ENCODE measurements at regions not wholly inside any gene's neighbourhood (a gene's known extent, or its start where the extent isn't known, plus 50 kb on each side); places are given as distances from the start of the nearest gene placed in this dataset.
A peak's percentile ranks its signal among the peaks of the same experiment; 100 is the strongest.

GRCh38 chr14:42269234-42269633 lies 662.6 kb downstream of the LRFN5 start:
- H3K9me3 Mint-ChIP-seq: peaks cover 26% of the 10 kb centered on the region
- DNase-seq: no peak
- no peaks in the 10 kb centered on the region for H3K27me3 Mint-ChIP-seq
- no peak overlapping the region for H3K4me3 Mint-ChIP-seq
- no peak for ATAC-seq
- no peaks in the 10 kb centered on the region for H3K4me1 Mint-ChIP-seq
- no peak overlapping the region for H3K27ac Mint-ChIP-seq
- H3K36me3 Mint-ChIP-seq (ENCODE audit: low read depth): no peaks in the 10 kb centered on the region

DNA sequence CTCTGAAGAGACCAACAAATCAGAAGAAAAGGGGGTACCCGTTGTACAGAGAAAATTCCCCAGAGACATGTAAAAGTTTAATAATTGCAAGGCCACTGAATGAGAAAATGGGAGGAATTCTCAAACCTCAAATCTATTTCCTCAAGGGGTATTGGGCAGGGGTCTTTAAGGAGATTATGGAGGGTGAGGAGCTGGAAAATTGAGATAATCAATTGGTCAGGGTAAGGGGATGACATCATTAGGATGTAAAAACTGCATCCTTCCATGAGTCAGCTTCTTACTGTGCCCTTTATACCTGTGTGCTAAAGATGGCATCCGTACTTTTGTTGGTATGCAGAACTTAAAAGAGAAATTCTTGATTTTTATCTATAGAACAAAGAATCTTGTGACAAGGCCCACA lies 641.5 kb downstream of the LRFN5 start:
- H3K4me3 Mint-ChIP-seq: no peak overlapping the region
- DNase-seq: no peak
- H3K27me3 Mint-ChIP-seq: peaks cover 1% of the 10 kb centered on the region
- H3K27ac Mint-ChIP-seq: no peak overlapping the region
- no peak for ATAC-seq
- H3K9me3 Mint-ChIP-seq: peaks cover 15% of the 10 kb centered on the region
- no peaks in the 10 kb centered on the region for H3K36me3 Mint-ChIP-seq (ENCODE audit: low read depth)
- no peaks in the 10 kb centered on the region for H3K4me1 Mint-ChIP-seq

DNA sequence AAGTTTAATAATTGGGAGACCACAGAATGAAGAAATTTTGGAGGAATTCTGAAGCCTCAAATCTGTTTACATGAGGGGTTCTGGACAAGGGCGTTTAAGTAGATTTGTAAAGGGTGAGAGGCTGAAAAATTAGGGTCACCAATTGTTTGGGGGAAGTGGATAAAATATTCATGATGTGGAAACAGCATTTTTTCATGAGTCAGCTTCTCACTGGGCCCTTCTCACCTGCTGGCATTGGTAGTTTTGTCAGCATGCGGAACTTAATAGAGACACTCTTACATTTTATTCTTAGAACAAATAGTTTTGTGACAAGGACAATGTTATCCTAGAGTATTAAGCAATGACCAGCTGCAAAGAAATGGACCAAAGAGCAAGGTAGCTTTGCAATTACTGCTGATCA lies 634.4 kb downstream of the LRFN5 start:
- H3K27me3 Mint-ChIP-seq: peaks cover 1% of the 10 kb centered on the region
- H3K4me1 Mint-ChIP-seq: no peaks in the 10 kb centered on the region
- peaks cover 18% of the 10 kb centered on the region for H3K9me3 Mint-ChIP-seq
- no peaks in the 10 kb centered on the region for H3K36me3 Mint-ChIP-seq (ENCODE audit: low read depth)
- DNase-seq (no peak), ATAC-seq (no peak)
- H3K27ac Mint-ChIP-seq: no peak overlapping the region
- H3K4me3 Mint-ChIP-seq: no peak overlapping the region

- no peak for ATAC-seq
- peaks cover 9% of the 10 kb centered on the region for H3K9me3 Mint-ChIP-seq
- H3K4me3 Mint-ChIP-seq: no peak overlapping the region
- no peaks in the 10 kb centered on the region for H3K27me3 Mint-ChIP-seq
- no peaks in the 10 kb centered on the region for H3K4me1 Mint-ChIP-seq
- DNase-seq: no peak
- H3K36me3 Mint-ChIP-seq (ENCODE audit: low read depth): no peaks in the 10 kb centered on the region
- H3K27ac Mint-ChIP-seq: no peak overlapping the region
Measured at GRCh38 chr14:42229976-42230375, 623.3 kb downstream of the LRFN5 start.

DNA sequence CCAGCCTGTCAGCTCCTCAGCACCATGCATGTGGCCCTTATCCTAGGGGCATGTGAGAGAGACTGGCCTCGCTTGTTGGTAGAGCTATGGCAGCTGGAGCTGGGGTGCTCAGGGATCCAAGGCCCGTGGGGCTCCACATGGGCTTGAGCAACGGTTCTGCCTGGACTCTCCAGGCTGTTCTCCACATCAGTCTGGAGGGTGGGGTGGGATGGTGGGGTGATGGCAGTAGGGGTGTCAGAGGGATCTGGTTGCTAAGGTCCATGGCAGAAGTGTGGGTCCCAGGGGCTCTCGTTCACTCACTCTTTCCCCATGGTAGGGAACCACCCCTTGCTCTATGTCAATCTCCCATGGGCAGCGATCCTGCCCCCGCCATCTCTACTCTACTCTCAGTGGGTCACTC lies 622.6 kb downstream of the LRFN5 start:
- no peaks in the 10 kb centered on the region for H3K27me3 Mint-ChIP-seq
- no peak overlapping the region for H3K4me3 Mint-ChIP-seq
- H3K36me3 Mint-ChIP-seq (ENCODE audit: low read depth): no peaks in the 10 kb centered on the region
- no peak for DNase-seq
- H3K4me1 Mint-ChIP-seq: no peaks in the 10 kb centered on the region
- no peak overlapping the region for H3K27ac Mint-ChIP-seq
- no peak for ATAC-seq
- peaks cover 9% of the 10 kb centered on the region for H3K9me3 Mint-ChIP-seq

- no peak overlapping the region for H3K27ac Mint-ChIP-seq
- ATAC-seq: no peak
- H3K27me3 Mint-ChIP-seq: no peaks in the 10 kb centered on the region
- no peak overlapping the region for H3K4me3 Mint-ChIP-seq
- peaks cover 9% of the 10 kb centered on the region for H3K9me3 Mint-ChIP-seq
- H3K4me1 Mint-ChIP-seq: no peaks in the 10 kb centered on the region
- no peak for DNase-seq
- H3K36me3 Mint-ChIP-seq (ENCODE audit: low read depth): no peaks in the 10 kb centered on the region
Measured at GRCh38 chr14:42228611-42229010, 621.9 kb downstream of the LRFN5 start.

- DNase-seq (peak; percentile 53), ATAC-seq (no peak)
- H3K36me3 Mint-ChIP-seq (ENCODE audit: low read depth): no peaks in the 10 kb centered on the region
- H3K27me3 Mint-ChIP-seq: no peaks in the 10 kb centered on the region
- no peak overlapping the region for H3K27ac Mint-ChIP-seq
- H3K9me3 Mint-ChIP-seq: no peaks in the 10 kb centered on the region
- no peaks in the 10 kb centered on the region for H3K4me1 Mint-ChIP-seq
- no peak overlapping the region for H3K4me3 Mint-ChIP-seq
Measured at GRCh38 chr14:42224053-42224888, 617.6 kb downstream of the LRFN5 start.

- Mint-ChIP-seq H3K9me3 (no peaks in the 10 kb centered on the region), H3K27me3 (no peaks in the 10 kb centered on the region), H3K36me3 (ENCODE audit: low read depth) (no peaks in the 10 kb centered on the region), H3K4me3 (no peak overlapping the region), H3K4me1 (no peaks in the 10 kb centered on the region), H3K27ac (no peak overlapping the region)
- DNase-seq: no peak
- no peak for ATAC-seq
Measured at GRCh38 chr14:42222924-42223471, 616.3 kb downstream of the LRFN5 start.

DNA sequence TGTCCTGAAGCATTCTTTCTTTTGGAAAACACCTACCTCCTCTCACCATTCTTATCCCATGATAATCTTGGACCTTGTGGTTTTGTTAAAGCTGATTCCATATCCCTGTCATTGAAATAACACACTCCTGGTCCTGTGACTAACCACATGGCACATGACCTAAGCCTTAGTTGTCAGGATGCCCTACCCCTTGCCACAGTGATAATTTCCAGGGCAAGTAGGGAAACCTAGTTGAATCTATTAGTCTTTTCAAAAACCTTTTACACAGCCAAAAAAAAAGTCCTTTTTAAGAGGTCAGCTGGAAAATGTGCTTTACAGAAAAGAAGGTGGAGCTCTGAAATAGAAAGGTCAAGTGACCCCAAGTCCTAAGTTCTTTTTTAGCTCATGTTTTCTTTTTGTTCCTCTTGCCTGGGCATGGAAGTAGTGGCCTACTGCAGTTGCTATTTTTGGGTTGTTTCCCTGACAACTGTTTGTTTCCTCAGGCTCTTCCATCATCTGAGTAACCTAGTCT lies 608.4 kb downstream of the LRFN5 start:
- no peaks in the 10 kb centered on the region for H3K4me1 Mint-ChIP-seq

GRCh38 chr14:42200957-42201356 lies 594.3 kb downstream of the LRFN5 start:
- ATAC-seq: no peak
- Mint-ChIP-seq H3K27ac (no peak overlapping the region), H3K4me1 (no peaks in the 10 kb centered on the region), H3K36me3 (ENCODE audit: low read depth) (no peaks in the 10 kb centered on the region), H3K4me3 (no peak overlapping the region), H3K9me3 (no peaks in the 10 kb centered on the region), H3K27me3 (no peaks in the 10 kb centered on the region)
- no peak for DNase-seq

More for the DNA sequence above, 608.4 kb downstream of the LRFN5 start:
- ATAC-seq: no peak
- Mint-ChIP-seq H3K4me3 (no peak overlapping the region), H3K9me3 (peaks cover 4% of the 10 kb centered on the region), H3K27me3 (no peaks in the 10 kb centered on the region), H3K36me3 (ENCODE audit: low read depth) (no peaks in the 10 kb centered on the region), H3K27ac (no peak overlapping the region)
- DNase-seq: no peak

DNA sequence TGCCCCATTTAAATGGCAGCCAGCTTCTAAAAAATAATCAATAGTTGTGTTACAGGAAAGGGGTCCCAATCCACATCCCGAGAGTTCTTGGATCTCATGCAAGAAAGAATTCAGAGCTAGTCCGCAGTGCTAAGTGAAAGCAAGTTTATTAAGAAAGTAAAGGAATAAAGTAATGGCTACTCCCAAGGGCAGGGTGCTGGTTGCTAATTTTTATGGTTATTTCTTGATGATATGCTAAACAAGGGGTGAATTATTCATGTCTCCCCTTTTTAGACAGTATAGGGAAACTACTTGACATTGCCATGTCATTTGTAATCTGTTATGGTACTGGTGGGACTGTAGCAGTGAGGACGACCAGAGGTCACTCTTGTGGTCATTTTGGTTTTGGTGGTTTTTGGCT lies 591.3 kb downstream of the LRFN5 start:
- peaks cover 2% of the 10 kb centered on the region for H3K9me3 Mint-ChIP-seq
- ATAC-seq (no peak), DNase-seq (no peak)
- H3K36me3 Mint-ChIP-seq (ENCODE audit: low read depth): no peaks in the 10 kb centered on the region
- H3K4me1 Mint-ChIP-seq: no peaks in the 10 kb centered on the region
- no peak overlapping the region for H3K27ac Mint-ChIP-seq
- no peaks in the 10 kb centered on the region for H3K27me3 Mint-ChIP-seq
- H3K4me3 Mint-ChIP-seq: no peak overlapping the region

- no peaks in the 10 kb centered on the region for H3K27me3 Mint-ChIP-seq
- no peak overlapping the region for H3K27ac Mint-ChIP-seq
- no peaks in the 10 kb centered on the region for H3K4me1 Mint-ChIP-seq
- no peak overlapping the region for H3K4me3 Mint-ChIP-seq
- peaks cover 20% of the 10 kb centered on the region for H3K9me3 Mint-ChIP-seq
- H3K36me3 Mint-ChIP-seq (ENCODE audit: low read depth): no peaks in the 10 kb centered on the region
- DNase-seq (no peak), ATAC-seq (no peak)
Measured at GRCh38 chr14:42192738-42193653, 586.3 kb downstream of the LRFN5 start.

- Mint-ChIP-seq H3K9me3 (peaks cover 20% of the 10 kb centered on the region), H3K4me1 (no peaks in the 10 kb centered on the region), H3K27me3 (no peaks in the 10 kb centered on the region), H3K4me3 (no peak overlapping the region), H3K36me3 (ENCODE audit: low read depth) (no peaks in the 10 kb centered on the region), H3K27ac (no peak overlapping the region)
- DNase-seq (no peak), ATAC-seq (no peak)
Measured at GRCh38 chr14:42190744-42191143, 584.1 kb downstream of the LRFN5 start.

GRCh38 chr14:42187846-42188245 lies 581.2 kb downstream of the LRFN5 start:
- H3K36me3 Mint-ChIP-seq (ENCODE audit: low read depth): no peaks in the 10 kb centered on the region
- no peak for ATAC-seq
- no peak for DNase-seq
- no peak overlapping the region for H3K27ac Mint-ChIP-seq
- H3K27me3 Mint-ChIP-seq: no peaks in the 10 kb centered on the region
- no peak overlapping the region for H3K4me3 Mint-ChIP-seq
- peaks cover 17% of the 10 kb centered on the region for H3K9me3 Mint-ChIP-seq
- H3K4me1 Mint-ChIP-seq: no peaks in the 10 kb centered on the region
